ENCODE measurements at regions not wholly inside any gene's neighbourhood (a gene's known extent, or its start where the extent isn't known, plus 50 kb on each side); places are given as distances from the start of the nearest gene placed in this dataset.

- FAIRE-seq: no peak
Measured at GRCh38 chr16:86353948-86354347, 156.4 kb upstream of the FOXF1 start.

- no peak for FAIRE-seq
Measured at GRCh38 chr16:86354641-86355513, 155.4 kb upstream of the FOXF1 start.

GRCh38 chr16:86355531-86355930, 154.8 kb upstream of the FOXF1 start:
- no peak for FAIRE-seq

DNA sequence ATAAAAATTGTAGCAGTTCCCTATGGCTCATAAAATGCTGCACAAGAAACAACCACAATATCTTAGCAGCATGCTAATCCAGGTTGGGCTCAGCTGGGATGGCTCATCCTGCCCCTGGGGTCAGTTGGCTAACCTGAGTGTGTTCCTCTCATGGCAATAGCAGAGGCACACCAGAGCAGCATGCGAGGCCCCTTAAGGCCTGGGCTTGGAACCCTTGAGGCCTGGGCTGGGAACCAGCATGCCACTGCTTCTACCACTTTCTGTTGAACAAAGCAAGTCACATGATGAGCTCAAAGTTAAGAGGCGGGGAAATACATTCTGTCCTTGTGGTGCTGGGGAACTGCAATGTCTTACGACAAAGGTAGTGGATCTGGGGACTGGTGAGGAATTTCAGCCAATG, 154.4 kb upstream of the FOXF1 start:
- no peak for FAIRE-seq

- no peak for FAIRE-seq
Measured at GRCh38 chr16:86356804-86357203, 153.5 kb upstream of the FOXF1 start.

GRCh38 chr16:86357303-86357702, 153.0 kb upstream of the FOXF1 start:
- no peak for FAIRE-seq

GRCh38 chr16:86357950-86358349, 152.4 kb upstream of the FOXF1 start:
- FAIRE-seq: no peak

DNA sequence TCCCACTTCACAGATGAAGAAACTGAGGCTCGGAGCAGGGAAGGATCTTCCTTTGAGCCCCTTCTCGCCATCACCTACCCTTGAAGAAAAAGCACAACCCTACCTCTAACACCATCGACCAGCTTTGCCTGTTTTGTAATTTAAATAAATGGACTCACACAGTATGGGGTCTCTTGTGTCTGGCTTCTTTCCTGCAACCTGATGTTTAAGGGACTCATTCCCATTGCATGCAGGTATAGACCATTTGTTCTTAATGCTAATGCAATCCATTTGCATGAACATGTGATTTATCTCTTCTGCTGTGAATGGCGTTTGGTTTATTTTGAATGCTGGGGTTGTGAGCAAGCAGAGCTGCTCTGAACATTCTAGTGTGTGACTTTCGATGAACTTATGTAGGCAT, 150.8 kb upstream of the FOXF1 start:
- no peak for FAIRE-seq

DNA sequence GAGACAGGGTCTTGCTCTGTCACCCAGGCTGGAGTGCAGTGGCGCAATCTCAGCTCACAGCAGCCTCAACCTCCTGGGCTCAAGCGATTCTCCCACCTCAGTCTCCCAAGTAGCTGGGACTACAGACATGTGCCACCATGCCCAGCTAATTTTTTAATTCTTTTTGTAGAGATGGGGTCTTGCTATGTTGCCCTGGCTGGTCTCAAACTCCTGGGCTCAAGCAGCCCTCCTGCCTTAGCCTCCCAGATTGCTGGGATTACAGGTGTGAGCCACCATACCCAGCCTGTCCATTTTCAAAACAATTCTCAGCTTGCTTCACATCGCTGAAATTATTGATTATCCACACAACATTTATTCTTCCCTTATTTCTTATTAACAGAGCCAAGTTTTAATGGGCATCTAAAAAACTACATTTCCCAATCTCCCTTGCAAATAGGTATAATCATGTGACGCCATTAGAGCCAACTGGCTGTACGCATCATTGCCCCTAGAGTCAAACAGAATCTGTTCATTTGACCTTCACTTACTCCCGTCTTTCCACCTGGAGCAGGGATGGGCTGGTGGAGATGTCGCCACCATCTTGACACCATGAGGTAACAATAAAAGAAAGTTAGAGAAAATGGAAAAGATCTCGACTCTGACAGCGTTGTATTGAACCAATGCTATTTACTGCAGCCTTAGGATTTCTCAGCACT, 148.0 kb upstream of the FOXF1 start:
- FAIRE-seq: no peak

- FAIRE-seq: no peak
Measured at GRCh38 chr16:86363057-86363490, 147.3 kb upstream of the FOXF1 start.

DNA sequence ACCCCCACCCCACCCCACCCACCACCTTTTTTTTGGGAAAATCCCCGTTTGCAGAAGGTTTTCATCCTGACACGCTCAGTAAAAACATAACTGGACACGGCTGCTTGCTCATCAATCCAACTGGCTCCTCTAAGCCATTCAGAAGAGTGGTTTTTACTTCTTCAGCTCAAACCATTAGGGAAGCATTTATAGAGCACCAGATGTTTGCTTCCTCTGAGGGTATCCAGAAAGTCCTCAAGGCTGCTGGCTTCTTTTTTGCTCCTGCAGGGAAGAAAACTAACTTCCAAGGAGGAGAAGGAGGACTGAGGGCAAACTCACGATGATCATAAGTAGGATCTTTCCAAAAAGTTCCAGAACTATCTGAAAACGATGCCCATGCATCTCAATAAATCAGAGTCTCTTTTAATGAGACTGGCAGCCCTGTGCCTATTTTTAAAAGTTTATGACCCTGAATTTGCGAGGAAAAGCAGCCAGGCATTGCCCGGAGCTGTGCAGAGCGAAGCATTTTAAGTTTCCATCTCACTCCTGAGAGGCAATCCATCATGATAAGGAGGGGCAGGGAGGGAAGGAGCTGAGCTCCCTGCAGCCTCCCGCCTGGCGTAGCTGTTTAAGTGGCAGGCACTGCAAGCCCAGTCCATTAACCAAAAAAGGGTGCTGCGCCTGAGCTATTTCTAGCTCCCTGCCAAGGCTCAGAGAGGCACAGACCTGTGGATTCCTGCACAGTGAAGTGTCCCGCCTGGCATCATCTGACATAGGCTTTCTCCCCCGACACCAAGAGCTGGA, 146.3 kb upstream of the FOXF1 start:
- no peak for FAIRE-seq

- no peak for FAIRE-seq
Measured at GRCh38 chr16:86364653-86365380, 145.5 kb upstream of the FOXF1 start.

- no peak for FAIRE-seq
Measured at GRCh38 chr16:86365513-86366273, 144.6 kb upstream of the FOXF1 start.

DNA sequence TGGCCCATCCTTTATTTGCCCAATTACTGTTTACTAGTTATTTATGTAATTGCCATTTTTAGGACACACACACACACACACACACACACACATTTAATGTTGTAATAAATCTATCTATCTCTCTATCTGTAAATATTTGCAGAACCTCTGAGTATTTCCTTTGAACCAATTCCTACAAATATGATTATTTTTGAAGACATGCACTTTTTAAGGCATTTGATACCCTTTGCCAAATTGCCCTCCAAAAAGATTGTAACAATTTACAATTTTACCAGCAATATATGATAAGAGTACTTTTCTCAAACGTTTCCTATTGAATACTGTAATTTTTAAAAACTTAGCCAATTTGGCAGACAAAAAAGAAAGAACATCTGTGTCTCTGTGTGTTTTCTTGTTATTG, 143.8 kb upstream of the FOXF1 start:
- FAIRE-seq: no peak

- FAIRE-seq: no peak
Measured at GRCh38 chr16:86367291-86368072, 142.8 kb upstream of the FOXF1 start.

GRCh38 chr16:86368261-86368660, 142.1 kb upstream of the FOXF1 start:
- no peak for FAIRE-seq

DNA sequence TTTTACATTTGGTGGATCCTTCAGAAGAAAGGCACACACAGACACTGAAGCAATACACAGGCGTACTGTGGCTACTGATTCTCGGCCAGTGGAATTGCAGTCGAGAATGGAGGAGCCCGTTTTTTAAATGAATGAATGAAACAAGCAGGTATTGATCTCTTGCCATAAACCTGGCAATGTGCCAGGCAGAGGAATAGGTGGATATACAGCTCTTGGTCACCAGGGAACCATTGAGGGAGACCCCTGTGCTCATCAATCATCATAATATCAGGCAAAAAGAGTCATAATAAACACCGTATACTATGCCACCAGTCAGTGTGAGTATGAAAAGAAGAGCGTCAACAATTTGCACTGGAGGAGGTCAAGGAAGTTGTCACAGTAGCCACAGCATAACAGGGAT, 140.3 kb upstream of the FOXF1 start:
- no peak for FAIRE-seq

DNA sequence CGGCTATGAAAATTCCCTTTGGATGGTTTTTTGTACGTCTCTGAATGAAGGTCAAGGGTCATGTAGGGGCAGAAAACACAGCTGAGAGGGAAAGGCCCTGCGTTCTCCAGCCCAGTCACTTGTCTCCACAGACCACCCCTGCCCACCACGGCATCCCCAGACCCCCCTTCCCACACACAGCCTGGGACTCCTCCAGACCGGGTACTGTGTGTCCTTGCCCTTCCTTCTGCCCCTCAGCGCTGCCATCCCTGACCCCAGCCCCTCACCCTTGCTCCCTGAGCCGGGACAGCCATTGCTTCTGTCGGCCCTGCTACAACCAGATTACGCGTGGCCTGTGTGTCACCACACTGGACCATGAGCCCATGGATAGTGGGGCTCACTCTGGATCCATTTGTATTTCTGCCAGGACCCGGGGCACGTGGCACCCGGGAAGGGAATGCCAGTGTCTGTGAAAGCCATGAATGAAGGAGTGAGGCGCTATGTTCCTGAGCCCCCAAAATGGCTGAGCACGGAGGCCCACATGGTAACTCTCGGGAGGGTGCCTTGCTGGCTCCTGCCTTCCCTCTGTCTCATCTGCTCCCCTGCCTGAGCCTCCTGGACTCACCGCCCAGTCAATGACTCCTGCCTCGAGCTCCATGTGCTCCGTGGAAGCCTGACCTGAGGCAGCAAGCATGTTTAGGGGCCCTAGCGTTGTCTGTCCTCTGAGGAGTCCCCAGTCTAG, 139.1 kb upstream of the FOXF1 start:
- FAIRE-seq: no peak

GRCh38 chr16:86372193-86372592, 138.1 kb upstream of the FOXF1 start:
- FAIRE-seq: no peak

DNA sequence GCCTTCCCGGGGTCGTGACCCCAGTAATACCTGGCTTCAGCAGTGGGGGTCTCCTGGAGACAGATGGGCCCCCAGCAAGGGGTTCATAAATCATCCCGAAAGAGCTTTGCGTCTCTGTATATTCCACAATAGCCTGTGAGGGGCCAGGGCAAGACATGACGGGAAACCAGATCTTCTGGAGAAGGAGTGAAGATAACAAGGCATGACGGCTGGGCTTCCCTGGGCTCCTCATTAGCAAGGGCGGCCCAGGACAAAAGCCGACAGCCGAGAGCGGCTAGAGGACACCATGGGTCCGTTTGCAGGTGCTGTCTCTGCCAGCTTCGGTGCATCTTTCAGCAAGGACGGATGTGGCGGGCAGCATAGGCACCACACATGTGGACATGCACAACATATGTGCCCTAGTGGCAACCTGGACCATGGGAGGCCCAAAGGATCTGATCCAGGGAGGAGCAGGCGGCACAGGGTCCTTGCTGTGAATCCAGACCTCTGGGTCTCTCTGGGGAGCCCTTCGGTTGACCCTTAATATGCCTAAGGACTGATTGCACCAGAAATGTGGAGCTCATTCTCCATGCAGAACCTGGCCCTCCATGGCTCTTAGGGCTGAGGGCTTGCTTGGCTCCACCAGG, 136.9 kb upstream of the FOXF1 start:
- FAIRE-seq: no peak
